HFF-Myc (cell line): ENCODE measurements at regions not wholly inside any gene's neighbourhood (a gene's known extent, or its start where the extent isn't known, plus 50 kb on each side); places are given as distances from the start of the nearest gene placed in this dataset.

ENCODE experiments used
- DNase-seq: peaks from one replicate; pipeline ENCODE4 v3.0.0-alpha.2; 2011; ENCODE audit warnings: low read depth; ENCODE audit errors: extremely low read depth
- H3K4me3 ChIP-seq: replicated peaks from 2 replicates; pipeline ENCODE4 v1.5.1; 2011; ENCODE audit warnings: low read depth, mild to moderate bottlenecking, control low read depth, low read length
- TF ChIP-seq, protein P1 (sequence below): IDR thresholded peaks from 2 replicates; pipeline ENCODE4 v1.5.1; 2012; ENCODE audit warnings: mild to moderate bottlenecking, low read depth, low read length, control low read depth; ENCODE audit errors: missing control alignments

GRCh38 chr10:61304746-61305145 lies 148.4 kb downstream of the TMEM26 start:
- TF ChIP-seq, protein P1, sequence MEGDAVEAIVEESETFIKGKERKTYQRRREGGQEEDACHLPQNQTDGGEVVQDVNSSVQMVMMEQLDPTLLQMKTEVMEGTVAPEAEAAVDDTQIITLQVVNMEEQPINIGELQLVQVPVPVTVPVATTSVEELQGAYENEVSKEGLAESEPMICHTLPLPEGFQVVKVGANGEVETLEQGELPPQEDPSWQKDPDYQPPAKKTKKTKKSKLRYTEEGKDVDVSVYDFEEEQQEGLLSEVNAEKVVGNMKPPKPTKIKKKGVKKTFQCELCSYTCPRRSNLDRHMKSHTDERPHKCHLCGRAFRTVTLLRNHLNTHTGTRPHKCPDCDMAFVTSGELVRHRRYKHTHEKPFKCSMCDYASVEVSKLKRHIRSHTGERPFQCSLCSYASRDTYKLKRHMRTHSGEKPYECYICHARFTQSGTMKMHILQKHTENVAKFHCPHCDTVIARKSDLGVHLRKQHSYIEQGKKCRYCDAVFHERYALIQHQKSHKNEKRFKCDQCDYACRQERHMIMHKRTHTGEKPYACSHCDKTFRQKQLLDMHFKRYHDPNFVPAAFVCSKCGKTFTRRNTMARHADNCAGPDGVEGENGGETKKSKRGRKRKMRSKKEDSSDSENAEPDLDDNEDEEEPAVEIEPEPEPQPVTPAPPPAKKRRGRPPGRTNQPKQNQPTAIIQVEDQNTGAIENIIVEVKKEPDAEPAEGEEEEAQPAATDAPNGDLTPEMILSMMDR: no peak
- H3K4me3 ChIP-seq: no peak overlapping the region
- DNase-seq: no peak

DNA sequence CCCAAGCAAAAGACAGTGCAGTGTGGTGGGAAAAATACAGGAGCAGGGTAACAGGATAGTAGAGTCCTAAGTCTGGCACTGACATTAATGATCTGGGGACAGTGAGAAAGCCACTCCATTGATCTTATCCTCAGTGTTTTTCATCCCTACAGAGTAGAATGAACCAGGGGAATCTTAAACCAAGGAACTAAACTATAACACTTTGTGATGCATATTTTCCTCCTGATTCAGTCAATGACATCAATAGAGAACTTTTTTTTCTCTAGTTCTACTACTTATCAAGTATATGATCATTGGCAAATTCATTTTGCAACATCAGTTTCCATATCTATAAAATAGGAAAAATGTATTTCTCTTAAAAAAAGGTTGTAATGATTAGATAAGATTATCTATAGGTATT lies 151.1 kb downstream of the TMEM26 start:
- H3K4me3 ChIP-seq: no peak overlapping the region
- TF ChIP-seq, protein P1: no peak
- DNase-seq: no peak

- no peak overlapping the region for H3K4me3 ChIP-seq
- DNase-seq: no peak
- TF ChIP-seq, protein P1: no peak
These were observed 151.6 kb downstream of the TMEM26 start for GRCh38 chr10:61301575-61301974.

GRCh38 chr10:61299841-61300240 lies 153.3 kb downstream of the TMEM26 start:
- H3K4me3 ChIP-seq: no peak overlapping the region
- TF ChIP-seq, protein P1: no peak
- no peak for DNase-seq

DNA sequence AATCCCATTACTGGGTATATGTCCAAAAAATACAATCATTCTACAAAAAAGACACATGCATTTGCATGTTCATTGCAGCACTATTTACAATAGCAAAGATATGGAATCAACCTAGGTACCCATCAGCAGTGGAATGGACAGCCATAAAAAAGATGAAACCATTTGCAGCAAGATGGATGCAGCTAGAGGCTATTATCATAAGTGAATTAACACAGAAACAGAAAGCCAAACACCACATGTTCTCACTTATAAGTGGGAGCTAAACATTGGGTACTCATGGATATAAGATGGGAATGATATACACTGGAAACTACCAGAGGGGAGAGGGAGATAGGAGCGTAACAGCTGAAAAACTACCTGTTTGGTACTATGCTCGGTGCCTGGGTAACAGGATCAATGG lies 154.0 kb downstream of the TMEM26 start:
- TF ChIP-seq, protein P1: no peak
- no peak for DNase-seq
- no peak overlapping the region for H3K4me3 ChIP-seq

DNA sequence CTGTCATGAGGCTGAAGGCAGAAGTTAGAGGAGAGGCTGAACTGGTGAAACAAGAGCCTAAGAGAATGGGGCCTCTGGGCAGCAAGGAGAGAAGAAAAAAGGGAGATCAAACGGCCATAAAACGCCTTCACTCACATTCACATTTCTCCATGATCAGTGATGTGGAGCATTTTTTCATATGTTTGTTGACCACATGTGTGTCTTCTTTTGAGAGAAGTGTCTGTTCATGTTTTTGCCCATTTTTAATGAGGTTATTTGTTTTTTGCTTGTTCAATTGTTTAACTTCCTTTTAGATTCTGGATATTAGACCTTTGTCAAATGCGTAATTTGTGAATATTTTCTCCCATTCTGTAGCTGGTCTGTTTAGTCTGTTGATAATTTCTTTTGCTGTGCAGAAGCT lies 155.0 kb downstream of the TMEM26 start:
- TF ChIP-seq, protein P1: no peak
- H3K4me3 ChIP-seq: no peak overlapping the region
- DNase-seq: no peak

DNA sequence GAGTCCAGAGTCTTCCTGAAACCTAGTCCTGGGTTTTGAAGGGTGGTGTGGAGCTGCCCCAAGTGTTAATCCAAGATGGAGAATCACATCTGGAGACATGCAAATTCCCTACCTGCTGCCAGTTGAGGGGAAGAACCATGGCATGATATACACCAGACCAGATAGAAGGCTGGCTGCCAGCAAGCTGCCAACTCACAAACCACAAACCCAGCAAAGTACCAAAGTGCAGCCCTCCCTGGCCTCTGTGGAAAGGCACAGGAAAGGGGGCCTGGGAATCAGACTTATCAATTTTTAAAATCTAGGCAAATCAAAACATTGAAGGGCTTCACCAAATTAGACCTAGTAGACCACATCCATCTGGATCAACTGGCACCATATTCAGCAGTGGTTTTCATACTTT lies 157.0 kb downstream of the TMEM26 start:
- TF ChIP-seq, protein P1: no peak
- no peak for DNase-seq
- H3K4me3 ChIP-seq: no peak overlapping the region
